Thoracic aorta (tissue), 2 donors: ENCODE measurements at regions not wholly inside any gene's neighbourhood (a gene's known extent, or its start where the extent isn't known, plus 50 kb on each side); places are given as distances from the start of the nearest gene placed in this dataset.

ENCODE experiments used
- ATAC-seq: fragments of 150-250 bp; one replicate; pipeline ENCODE4 v1.8.0; 2017; ENCODE audit warnings: low read depth; ENCODE audit not compliant: insufficient number of reproducible peaks, low FRiP score
- DNase-seq: peaks from one replicate; pipeline ENCODE4 v3.0.0-alpha.2; 2020; ENCODE audit warnings: low spot score
- H3K27ac ChIP-seq, 2 donors: fragments of 200-600 bp; sonication (generic); 1 replicate in 1 of 2; 2 replicates in 1 of 2; pipeline ENCODE4 v1.5.1; 2016; ENCODE audit warnings: mild to moderate bottlenecking in 2 of 2, moderate library complexity in 2 of 2
- H3K27me3 ChIP-seq: fragments of 200-600 bp; sonication (generic); replicated peaks from 2 replicates; pipeline ENCODE4 v1.6.0; 2016; ENCODE audit warnings: mild to moderate bottlenecking; ENCODE audit not compliant: insufficient read depth
- H3K36me3 ChIP-seq: fragments of 200-600 bp; sonication (generic); one replicate; pipeline ENCODE4 v1.5.1; 2016
- H3K4me1 ChIP-seq, 2 donors: fragments of 200-600 bp; sonication (generic); 1 replicate in 1 of 2; 2 replicates in 1 of 2; pipeline versions ENCODE4 v1.5.1 to v1.6.0; 2016; ENCODE audit warnings: low read depth in 2 of 2, mild to moderate bottlenecking in 1 of 2; ENCODE audit not compliant: control insufficient read depth in 1 of 2
- H3K4me3 ChIP-seq: fragments of 200-600 bp; sonication (generic); 2 replicates; pipeline ENCODE4 v1.5.1; 2016; ENCODE audit warnings: mild to moderate bottlenecking
- H3K9me3 ChIP-seq: fragments of 200-600 bp; sonication (generic); 2 replicates; pipeline ENCODE4 v1.5.1; 2016
- CTCF ChIP-seq: fragments of 200-600 bp; sonication (generic); IDR thresholded peaks from one replicate; pipeline ENCODE4 v1.5.1; 2019; ENCODE audit warnings: antibody characterized with exemption

- no peaks in the 10 kb centered on the region for H3K9me3 ChIP-seq
- H3K27me3 ChIP-seq, result no peaks in the 10 kb centered on the region
- no peak overlapping the region for H3K27ac ChIP-seq
- H3K4me1 ChIP-seq, result peaks cover 0 to 5% of the 10 kb centered on the region in 2 donors
- ATAC-seq (no peak), DNase-seq (no peak)
- no peak overlapping the region for H3K4me3 ChIP-seq
- H3K36me3 ChIP-seq, result no peaks in the 10 kb centered on the region
- no peak for TF ChIP-seq CTCF
Observed at GRCh38 chr10:121332353-121332752, 265.9 kb downstream of the FGFR2 start.

- ATAC-seq, result no peak
- no peak for DNase-seq
- no peaks in the 10 kb centered on the region for H3K27me3 ChIP-seq
- no peak for TF ChIP-seq CTCF
- no peak overlapping the region for H3K4me3 ChIP-seq
- H3K27ac ChIP-seq, result no peak overlapping the region
- H3K4me1 ChIP-seq, result peaks cover 0 to 8% of the 10 kb centered on the region in 2 donors
- no peaks in the 10 kb centered on the region for H3K9me3 ChIP-seq
- no peaks in the 10 kb centered on the region for H3K36me3 ChIP-seq
Observed at GRCh38 chr10:121332829-121333765, 265.1 kb downstream of the FGFR2 start.

GRCh38 chr10:121335386-121335925 is 262.8 kb downstream of the FGFR2 start:
- Histone ChIP-seq H3K27ac (no peak overlapping the region), H3K4me3 (no peak overlapping the region), H3K4me1 (peaks cover 0 to 8% of the 10 kb centered on the region in 2 donors), H3K36me3 (no peaks in the 10 kb centered on the region), H3K27me3 (no peaks in the 10 kb centered on the region), H3K9me3 (no peaks in the 10 kb centered on the region)
- ATAC-seq, result no peak
- TF ChIP-seq CTCF, result no peak
- DNase-seq, result no peak

GRCh38 chr10:121337427-121337826 is 260.8 kb downstream of the FGFR2 start:
- no peaks in the 10 kb centered on the region for H3K36me3 ChIP-seq
- no peaks in the 10 kb centered on the region for H3K9me3 ChIP-seq
- DNase-seq (no peak), ATAC-seq (no peak)
- no peaks in the 10 kb centered on the region for H3K27me3 ChIP-seq
- no peak overlapping the region for H3K4me3 ChIP-seq
- H3K4me1 ChIP-seq, result peaks cover 0 to 8% of the 10 kb centered on the region in 2 donors
- no peak for TF ChIP-seq CTCF
- H3K27ac ChIP-seq, result no peak overlapping the region

- TF ChIP-seq CTCF, result no peak
- Histone ChIP-seq H3K4me3 (no peak overlapping the region), H3K36me3 (no peaks in the 10 kb centered on the region), H3K27ac (no peak overlapping the region), H3K4me1 (peaks cover 0 to 8% of the 10 kb centered on the region in 2 donors), H3K9me3 (no peaks in the 10 kb centered on the region), H3K27me3 (no peaks in the 10 kb centered on the region)
- DNase-seq (no peak), ATAC-seq (no peak)
Observed at GRCh38 chr10:121338206-121338980, 259.9 kb downstream of the FGFR2 start.
